NCI-H146 treated with DMSO at 0.1 percent for 48 hours (cell line): ENCODE measurements at regions not wholly inside any gene's neighbourhood (a gene's known extent, or its start where the extent isn't known, plus 50 kb on each side); places are given as distances from the start of the nearest gene placed in this dataset.

ENCODE experiments used
- DNase-seq: peaks from one replicate; lab custom pipeline; 2025; ENCODE audit not compliant: unreplicated experiment; lab: John Stamatoyannopoulos, UW

DNA sequence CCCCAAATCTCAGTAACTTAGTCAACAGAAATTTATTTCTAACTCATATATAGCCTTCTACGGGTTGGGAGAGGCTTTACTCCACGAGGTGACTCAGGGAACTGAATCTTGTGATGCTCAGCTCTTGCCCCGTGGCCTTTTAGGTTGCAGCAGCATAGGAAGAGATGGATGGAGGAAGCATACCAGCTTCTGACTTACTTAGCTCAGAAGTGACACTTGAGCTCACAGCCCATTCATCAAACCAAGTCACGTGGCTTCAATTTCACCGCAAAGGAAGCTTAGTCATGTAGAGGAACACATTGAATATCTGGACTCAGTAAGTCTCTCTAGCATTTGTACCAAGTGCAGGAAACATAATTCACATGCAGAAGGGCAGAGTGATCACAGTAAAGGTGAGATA lies 124.1 kb upstream of the KCNN2 start:
- DNase-seq = no peak

DNA sequence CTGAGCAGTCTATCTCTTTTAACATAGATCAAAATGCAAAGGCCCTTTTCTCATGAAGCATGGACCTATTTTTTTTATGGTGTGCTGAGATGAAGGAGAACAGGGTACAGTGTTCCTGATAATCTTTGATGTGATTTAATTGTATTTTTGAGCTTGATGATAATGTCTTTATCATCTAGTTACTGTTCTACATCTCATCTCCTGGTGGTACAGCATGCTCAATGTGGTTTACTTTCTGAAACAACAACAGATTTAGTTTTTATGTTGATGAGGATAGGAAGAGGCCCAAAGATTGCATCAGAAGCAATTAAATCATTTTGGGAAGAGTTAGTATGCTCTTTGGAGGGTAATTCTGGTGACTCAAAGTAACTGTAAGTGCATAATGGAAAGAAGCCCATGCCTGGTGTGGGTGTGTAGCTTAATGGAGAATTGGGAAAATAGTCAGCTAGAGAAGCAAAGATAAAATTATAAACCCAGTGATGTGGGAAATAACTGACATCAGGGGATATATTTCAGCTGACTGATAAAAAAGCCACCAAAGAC lies 123.0 kb upstream of the KCNN2 start:
- no peak for DNase-seq

DNA sequence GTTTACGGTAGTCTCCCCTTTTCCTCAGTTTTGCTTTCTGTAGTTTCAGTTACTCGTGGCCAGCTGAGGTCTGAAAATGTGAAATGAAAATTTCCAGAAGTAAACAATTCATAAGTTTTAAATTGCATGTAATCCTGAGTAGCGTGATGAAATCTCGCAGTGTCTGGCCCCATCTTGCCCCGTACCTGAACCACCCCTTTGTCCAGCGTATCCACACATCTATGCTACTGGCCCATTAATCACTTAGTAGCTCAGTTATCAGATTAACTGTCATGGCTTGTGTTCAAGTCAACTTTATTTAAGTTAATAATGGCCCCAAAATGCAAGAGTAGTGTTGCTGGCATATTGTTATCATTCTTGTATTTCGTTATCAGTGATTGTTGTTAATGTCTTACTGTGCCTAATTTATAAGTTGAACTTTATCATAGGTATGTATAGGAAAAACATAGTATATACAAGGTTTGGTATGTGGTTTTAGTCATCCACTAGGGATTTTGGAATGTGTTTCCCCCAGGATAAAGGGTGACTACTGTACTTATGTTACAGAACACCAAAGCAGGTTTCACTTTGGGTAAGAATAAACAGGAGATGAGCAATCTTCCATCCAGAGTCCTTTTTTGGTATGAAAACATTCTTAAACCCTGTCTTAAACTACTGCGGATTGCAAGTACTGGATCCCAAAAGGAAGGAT lies 118.4 kb upstream of the KCNN2 start:
- no peak for DNase-seq

DNA sequence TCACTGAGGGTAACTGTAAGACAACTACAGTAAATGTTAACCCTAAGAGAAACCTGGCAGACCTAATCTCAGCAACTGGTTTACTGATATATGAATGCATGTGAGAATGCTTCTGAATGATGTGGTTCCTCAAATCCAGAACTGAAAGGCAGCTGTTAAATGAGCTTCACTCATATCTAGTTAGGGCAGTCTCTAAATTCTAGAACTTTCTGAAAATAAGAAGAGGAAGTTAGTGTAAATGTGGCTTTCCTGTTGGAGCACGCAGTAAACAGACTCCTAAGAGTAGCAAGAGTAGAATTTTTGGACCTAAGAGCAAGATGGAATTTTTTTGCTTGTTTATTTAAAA lies 117.9 kb upstream of the KCNN2 start:
- DNase-seq = no peak

DNA sequence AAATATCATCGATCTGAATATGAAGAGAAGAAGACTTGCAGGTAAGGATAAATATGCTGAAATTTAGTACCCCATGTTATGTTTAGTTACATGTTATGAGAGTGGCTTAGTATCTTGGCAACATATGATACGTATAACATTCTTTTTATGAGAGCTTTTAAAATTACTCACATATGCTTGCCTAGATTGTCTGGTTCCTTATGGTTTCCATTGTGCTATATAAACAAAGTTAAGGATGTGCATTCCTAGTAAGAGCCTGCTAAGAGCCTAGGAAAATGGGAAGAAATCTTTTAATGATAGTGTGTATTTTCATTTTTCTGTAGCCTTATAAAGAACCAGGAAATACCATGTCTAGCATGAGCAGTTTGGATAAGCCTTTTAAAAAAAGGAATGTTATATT lies 112.0 kb upstream of the KCNN2 start:
- no peak for DNase-seq

DNA sequence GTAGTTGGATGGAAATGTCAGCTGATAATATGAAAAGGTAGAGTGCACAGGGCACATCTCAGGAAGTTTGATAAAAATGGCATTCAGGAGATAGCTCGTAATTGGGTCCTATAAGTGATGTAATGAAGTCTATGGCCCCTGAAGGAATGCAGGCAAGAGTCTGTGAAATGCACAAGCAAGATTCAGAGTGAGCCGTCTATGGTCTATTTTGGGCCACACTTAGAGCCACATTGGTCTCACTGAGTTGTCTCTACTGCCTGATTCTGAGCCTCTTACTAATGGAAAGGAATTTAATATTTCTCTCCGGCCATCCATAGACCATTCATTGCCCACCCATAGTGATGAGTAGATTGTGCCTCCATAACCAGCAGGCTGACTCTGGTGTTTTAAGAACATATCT lies 111.3 kb upstream of the KCNN2 start:
- no peak for DNase-seq

DNA sequence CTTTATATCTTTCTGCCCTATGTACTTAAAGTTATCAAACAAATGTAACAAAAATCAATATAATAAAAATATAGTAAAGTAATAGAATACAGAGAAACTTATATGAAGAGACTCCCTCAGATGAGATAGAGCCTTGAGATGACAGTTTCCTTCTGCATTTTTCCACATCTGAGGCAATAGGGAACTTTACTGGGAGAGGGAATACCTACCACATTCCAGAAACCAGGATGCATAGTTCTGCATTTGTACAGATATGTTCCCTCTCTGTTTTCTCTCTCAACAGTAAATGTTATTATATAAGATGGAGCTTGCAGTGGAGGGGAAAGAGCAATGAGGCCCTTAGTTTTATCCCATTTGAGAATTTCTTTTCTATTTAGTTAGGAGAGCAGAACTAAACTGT lies 109.6 kb upstream of the KCNN2 start:
- no peak for DNase-seq

DNA sequence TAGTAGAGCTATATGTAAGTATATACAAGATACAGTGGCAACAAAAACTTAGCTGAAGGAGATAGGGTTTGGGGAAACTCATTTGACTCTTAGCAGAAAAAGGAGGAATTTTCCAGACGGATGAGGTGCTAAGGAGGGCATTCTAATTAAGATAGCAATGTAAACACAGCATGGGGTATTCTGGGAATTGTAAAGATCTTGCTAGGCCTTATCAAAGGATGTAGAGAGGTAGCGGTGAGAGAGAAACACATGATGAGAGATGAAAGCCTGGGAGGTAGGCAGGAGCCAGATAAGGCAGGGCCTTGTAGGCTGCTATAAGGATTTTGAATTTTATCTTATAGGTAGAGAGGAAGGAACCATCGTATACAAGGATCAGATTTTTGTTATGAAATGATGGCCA lies 106.6 kb upstream of the KCNN2 start:
- no peak for DNase-seq

DNA sequence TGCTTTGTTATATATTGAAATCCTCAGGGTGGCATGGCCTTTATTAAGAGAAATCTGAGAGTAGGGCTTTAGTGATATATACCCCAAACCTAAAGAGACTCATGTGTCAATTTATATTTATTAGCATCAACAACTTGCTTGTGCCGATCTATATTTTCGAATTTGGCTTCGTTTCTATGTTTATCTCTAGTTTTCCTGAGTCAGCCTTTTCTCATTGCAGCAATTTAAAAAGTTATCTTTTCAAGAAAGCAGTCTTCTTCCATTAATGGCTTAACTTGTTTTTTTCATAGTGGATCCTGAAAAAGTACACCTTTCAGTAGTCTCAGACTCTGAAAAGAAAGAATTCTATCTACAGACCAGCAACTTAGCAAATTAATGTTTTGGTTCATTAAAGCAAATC lies 99.9 kb upstream of the KCNN2 start:
- no peak for DNase-seq

DNA sequence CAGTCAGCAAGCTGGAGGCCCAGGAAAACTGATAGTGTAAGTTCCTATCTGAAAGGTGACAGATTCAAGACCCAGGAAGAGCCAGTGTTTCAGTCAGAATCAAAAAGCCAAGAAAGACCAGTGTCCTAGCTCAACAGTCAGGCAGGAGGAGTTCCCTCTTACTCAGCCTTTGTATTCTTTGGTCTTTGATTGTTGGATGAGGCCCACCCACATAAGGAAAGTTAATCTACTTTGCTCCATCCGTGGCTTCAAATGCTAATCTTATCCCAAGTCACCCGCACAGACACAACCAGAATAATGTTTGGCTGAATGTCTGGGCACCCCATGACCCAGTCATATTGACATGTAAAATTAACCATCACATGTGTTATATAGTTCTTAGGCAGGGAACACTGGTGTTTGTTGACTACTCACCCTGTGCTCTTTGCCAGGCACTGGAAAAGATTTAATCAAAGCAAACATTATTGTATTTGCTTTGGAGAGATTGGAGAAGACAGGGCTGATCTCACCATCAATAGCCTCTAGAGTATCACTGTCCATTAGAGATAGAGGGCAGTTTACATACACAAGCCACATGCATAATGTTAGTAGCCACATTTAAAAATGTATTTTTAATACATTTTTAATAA lies 96.3 kb upstream of the KCNN2 start:
- no peak for DNase-seq

DNA sequence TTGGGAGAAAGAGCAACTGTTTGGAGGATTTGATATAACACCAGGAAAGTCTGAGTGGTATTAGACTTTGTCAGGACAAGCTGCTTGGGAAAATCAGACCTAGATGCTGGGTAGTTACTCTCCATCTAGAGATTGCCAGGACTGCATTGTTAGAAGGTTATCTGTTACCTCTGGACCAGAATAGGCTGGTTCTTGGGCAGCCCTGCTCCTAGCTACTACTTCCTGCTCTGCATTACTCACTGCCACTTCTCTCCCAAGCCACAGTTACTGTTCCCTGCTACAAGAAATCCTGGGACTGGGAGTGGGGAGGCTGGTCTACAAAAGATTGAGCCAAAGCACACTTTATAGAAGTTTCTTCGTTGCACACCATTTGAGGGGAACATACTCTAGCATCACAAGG lies 95.5 kb upstream of the KCNN2 start:
- no peak for DNase-seq

DNA sequence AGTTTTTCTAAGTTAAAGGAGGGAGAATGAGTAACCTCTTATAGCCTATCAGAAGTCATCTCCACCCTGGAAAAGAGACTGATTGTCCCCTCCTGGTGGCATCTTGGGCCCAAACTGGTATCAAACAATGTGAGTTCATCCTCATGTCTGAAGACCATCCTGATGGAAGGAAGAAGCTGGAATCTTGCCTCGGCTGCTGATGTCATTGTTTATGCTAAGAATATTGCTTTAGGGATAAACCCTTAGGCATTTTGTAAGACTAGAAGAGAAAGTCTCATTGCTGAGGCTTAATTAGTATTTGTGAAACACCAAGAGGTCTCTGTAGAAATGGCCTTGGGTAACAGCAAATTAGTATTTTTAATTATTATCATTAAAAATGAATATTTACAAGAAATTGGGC lies 65.7 kb upstream of the KCNN2 start:
- DNase-seq = no peak

DNA sequence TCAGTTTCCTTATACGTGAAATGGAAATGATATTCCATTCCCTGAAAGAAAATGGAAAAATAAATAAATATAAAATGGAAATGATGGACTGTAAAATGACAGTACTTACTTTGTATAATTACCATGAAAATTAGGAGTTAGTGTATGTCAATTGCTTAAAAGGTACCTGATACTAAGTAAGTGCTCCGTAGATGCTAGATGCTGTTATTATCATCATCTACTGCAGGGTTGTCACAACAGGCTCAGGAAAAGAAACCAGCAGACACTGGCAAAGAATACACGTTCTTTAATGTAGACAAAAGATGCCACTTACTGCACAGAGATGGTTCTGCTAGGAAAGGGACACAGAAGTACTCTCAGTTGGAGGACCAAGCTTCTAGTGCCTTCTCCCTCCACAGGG lies 64.0 kb upstream of the KCNN2 start:
- DNase-seq = no peak

DNA sequence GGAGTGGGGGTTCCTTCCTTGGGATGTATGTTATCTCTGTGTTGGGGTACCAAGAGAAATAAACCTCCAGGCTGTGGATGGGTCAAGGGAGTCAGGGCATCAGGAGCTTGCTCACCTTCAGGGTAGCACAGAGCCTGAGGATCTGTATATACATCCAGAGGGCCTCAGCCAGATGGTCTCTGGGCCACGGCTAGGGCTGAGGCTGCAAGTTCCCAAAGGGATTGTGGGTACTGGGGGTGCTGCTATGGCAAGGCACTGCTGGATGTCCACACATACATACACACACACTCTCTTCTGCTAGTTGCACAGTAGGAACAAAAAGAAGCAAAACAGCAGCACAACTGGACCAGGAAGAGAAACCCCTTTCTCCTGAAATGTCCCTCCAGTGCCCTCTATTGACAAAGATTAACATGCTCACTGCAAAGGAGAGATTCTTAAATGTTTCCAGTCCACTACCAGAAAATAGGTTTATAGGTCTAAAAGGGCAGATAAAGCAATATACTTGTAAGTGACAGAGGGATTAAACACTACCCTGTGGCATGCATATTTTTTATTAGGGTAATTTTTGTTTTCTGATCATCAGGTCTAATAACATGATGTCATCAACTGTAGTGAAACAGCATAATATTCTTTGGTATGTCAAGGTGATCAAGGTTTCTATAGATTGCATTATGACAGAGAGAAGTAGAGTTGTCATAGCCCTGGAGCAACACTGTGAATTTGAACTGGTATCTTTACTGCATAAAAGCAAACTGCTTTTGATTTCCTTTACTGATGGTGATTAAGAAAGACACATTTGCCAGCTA lies 56.3 kb upstream of the KCNN2 start:
- peak; percentile 60 for DNase-seq

DNA sequence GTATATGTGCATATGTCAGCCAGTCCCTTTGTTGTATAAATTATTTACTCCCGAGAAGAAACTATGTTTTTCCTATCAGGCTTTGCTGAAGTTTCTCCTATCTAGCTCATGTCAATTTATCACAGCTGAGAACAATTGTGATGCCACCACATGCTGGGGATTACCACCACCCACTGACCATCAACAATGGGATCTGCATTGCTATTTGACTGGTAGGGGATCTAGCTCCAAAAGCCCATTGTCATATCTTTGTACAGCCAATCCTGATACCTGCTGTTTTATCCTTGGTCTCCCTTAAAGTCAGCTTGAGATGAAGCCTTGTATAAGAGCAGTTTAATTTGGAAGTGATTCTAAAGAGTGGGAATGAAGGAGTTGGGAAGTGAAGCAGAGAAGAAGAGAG lies 53.9 kb upstream of the KCNN2 start:
- DNase-seq = peak; percentile 72

DNA sequence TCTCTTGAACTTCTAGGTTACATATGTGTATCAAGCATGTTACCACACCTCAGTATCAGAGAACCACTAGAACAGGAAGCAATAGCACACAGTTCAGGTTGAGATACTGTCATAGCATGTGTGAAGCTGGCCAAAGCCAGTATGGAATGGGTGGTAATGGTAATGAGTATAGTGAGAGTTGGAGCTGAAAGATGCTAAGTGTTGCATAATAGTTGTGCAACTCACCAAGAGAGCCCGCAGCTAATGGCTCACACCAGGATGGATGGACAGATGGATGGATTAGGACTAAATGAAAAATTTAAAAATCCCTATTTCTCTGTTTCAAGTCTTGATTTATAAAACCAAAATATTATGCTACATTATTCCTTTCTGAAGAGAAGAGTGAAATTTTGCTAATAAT lies 53.4 kb upstream of the KCNN2 start:
- no peak for DNase-seq

DNA sequence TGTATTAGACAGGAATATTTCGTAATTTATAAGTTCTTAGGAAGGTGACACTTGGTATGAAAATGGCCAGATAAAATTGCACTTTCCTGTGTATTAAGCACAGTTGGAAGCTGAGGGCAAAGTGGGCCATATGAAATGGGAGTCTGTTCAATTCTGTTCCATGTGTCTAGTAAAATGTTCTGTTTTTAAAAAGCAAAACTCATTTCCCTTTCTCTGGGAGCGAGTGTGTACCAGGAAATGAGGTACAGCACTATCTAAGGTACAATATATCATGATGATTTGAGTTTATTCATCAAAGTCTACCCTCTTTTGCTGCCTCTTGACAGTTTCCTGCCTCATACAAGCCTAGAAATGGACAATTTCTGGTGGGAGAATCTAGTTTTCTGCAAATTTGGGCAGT lies 51.2 kb upstream of the KCNN2 start:
- DNase-seq = no peak

DNA sequence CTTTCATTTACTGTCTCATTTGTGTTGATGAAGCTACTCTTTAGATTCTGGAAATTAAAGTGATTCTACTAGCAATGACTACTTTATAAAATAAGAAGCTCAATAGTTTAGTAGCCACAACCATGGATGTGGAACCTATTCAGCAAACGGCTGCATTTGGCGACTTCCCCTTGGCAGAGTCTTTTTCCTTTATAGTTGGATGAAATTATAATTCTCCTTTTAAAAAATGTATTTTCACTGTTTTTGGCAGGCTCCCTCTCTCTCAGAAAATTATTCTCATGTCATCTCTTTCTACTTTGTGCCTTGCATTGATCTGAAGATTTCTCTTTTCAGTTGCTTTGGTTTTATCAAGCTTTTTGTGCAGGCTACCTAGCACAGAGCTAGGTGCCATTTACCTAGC lies 50.6 kb upstream of the KCNN2 start:
- DNase-seq = no peak

DNA sequence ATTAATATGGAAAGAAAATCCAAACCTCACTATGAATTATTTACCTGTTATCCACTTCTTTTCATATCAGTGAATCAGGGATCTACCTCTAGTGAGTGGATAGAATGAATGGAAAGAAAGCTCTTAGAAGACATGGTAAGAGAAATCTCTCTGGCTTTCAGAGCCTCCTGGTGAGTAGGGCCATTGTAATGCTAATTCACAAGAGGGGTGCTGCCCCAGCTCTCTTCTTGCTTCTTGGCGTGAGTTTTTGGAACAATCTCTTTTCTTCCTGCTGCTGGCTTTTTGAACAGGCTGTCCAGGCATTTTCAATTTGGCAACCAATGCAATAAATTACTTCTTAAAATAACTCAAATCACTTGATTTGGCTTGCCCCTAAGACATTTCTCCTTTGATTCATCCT lies 49.9 kb upstream of the KCNN2 start:
- no peak for DNase-seq
